BJ (cell line): ENCODE measurements at regions not wholly inside any gene's neighbourhood (a gene's known extent, or its start where the extent isn't known, plus 50 kb on each side); places are given as distances from the start of the nearest gene placed in this dataset.
"Not testable (repeated sequence)": the region's sequence is repeated elsewhere in the genome, so short reads cannot be mapped to it uniquely, and the experiment has no call there.

ENCODE experiments used
- CTCF ChIA-PET: fragments of 350-600 bp; formaldehyde crosslinking; extraction: SDS; loops from one replicate; lab custom pipeline; 2021; ENCODE audit warnings: antibody characterized with exemption, inconsistent platforms; lab: Yijun Ruan, JAX
- POLR2A ChIA-PET: fragments of 300-600 bp; sonication (Branson Sonifier 250); formaldehyde crosslinking; extraction: SDS; loops from one replicate; lab custom pipeline; 2021; ENCODE audit warnings: antibody characterized with exemption; lab: Charles Lee
- DNase-seq: peaks from one replicate; pipeline ENCODE4 v3.0.0-alpha.2; 2011; ENCODE audit warnings: low read depth
- H3K27me3 ChIP-seq: 2 replicates; pipeline ENCODE4 v1.6.0; 2011; ENCODE audit warnings: low read length; ENCODE audit not compliant: control insufficient read depth, insufficient read depth
- H3K36me3 ChIP-seq: 2 replicates; pipeline ENCODE4 v1.5.1; 2011; ENCODE audit warnings: low read length; ENCODE audit not compliant: control insufficient read depth, insufficient read depth
- H3K4me3 ChIP-seq: 2 replicates; pipeline ENCODE4 v1.5.1; 2011; ENCODE audit warnings: low read depth, mild to moderate bottlenecking, control low read depth, low read length
- TF ChIP-seq, protein P1 (sequence below): IDR thresholded peaks from 2 replicates; pipeline ENCODE4 v1.5.1; 2011; ENCODE audit warnings: low read depth, mild to moderate bottlenecking, control low read depth, inconsistent platforms, low read length, moderate library complexity; ENCODE audit not compliant: insufficient read depth

DNA sequence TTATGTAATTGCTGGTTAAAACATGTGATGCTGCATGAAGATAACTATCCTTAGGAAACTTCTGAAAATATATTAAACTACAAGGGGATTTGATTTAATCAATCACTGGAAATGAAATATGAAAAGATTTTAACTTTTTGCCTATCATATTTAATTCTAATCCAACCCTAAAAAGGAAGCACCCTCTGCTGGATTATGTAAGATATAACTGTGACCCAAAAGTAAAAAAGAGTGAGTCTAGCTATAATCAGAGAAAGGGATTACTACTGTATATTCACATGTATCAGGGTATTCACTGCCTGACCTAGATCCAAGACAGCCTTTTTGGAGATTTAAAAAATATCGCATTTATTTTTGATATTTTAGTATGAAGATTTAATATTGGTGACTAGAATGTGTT lies 295.5 kb downstream of the MDFIC start:
- ChIA-PET CTCF (interaction anchor here (0.6 to 2.2 kb wide), 7 partner anchors 9 to 523 kb away, joined by 3 to 7 read pairs (median 4); no protein-coding TSS in a partner anchor), POLR2A (interaction anchor here (0.5 to 1.1 kb wide), 2 partner anchors 13 to 345 kb away, joined by 4 read pairs; no protein-coding TSS in a partner anchor)
- Histone ChIP-seq H3K27me3 (no peaks in the 10 kb centered on the region), H3K4me3 (no peak overlapping the region), H3K36me3 (no peaks in the 10 kb centered on the region)
- TF ChIP-seq, protein P1, sequence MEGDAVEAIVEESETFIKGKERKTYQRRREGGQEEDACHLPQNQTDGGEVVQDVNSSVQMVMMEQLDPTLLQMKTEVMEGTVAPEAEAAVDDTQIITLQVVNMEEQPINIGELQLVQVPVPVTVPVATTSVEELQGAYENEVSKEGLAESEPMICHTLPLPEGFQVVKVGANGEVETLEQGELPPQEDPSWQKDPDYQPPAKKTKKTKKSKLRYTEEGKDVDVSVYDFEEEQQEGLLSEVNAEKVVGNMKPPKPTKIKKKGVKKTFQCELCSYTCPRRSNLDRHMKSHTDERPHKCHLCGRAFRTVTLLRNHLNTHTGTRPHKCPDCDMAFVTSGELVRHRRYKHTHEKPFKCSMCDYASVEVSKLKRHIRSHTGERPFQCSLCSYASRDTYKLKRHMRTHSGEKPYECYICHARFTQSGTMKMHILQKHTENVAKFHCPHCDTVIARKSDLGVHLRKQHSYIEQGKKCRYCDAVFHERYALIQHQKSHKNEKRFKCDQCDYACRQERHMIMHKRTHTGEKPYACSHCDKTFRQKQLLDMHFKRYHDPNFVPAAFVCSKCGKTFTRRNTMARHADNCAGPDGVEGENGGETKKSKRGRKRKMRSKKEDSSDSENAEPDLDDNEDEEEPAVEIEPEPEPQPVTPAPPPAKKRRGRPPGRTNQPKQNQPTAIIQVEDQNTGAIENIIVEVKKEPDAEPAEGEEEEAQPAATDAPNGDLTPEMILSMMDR = 0 out of 2 replicates have a peak, but pooled peaks have one; percentile 15
- no peak for DNase-seq

DNA sequence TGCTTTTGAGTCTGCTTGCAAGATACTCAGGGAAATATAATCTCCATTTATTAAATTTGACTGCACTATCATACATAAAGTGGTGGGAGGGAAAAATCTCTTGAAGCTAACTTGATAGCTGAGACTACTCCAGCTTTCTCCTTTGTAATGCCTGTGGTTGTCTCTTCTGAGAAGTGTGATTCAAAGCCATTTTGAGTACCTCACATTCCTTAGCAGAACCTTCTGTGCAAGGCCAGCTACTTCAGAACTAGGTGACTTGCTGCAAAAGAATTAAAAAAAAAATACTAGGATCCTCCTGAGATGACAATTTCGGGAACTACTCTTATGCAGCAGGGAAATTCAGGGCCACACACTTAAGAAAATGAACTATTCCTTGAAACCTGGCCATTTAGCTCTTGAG lies 294.8 kb downstream of the MDFIC start:
- DNase-seq = no peak
- Histone ChIP-seq H3K27me3 (no peaks in the 10 kb centered on the region), H3K4me3 (no peak overlapping the region), H3K36me3 (no peaks in the 10 kb centered on the region)
- TF ChIP-seq, protein P1 = no peak
- POLR2A ChIA-PET = interaction anchor here (1.1 kb wide), 1 partner anchor 13 kb away, joined by 4 read pairs; no protein-coding TSS in a partner anchor
- CTCF ChIA-PET = interaction anchor here (0.6 to 2.2 kb wide), 5 partner anchors 15 to 523 kb away, joined by 3 to 7 read pairs (median 5); no protein-coding TSS in a partner anchor

DNA sequence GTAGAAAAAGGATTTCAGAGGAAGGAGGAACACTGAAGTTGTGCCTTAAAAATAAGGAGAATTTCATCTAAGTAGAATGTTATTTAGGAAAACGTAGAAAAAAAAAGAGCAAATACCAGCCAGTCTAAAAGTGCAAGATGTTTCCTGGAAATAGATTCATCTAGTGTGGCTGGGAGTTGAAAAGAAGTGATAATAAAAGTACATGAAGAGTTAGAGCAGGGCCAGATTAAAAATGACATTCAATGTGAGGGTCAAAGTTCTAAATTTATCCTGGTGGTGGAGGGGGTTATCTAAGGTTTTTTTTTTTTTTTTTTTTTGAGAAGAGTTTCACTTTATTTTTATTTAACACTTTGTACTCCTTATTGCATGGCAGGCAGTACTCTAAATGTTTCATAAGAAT lies 289.3 kb downstream of the MDFIC start:
- no peaks in the 10 kb centered on the region for H3K36me3 ChIP-seq
- ChIA-PET CTCF (interaction anchor here (0.6 to 1.0 kb wide), 2 partner anchors 16 to 117 kb away, joined by 3 read pairs; no protein-coding TSS in a partner anchor), POLR2A (no interaction called here)
- DNase-seq = no peak
- H3K27me3 ChIP-seq = no peaks in the 10 kb centered on the region
- H3K4me3 ChIP-seq = no peak overlapping the region
- TF ChIP-seq, protein P1 = no peak

DNA sequence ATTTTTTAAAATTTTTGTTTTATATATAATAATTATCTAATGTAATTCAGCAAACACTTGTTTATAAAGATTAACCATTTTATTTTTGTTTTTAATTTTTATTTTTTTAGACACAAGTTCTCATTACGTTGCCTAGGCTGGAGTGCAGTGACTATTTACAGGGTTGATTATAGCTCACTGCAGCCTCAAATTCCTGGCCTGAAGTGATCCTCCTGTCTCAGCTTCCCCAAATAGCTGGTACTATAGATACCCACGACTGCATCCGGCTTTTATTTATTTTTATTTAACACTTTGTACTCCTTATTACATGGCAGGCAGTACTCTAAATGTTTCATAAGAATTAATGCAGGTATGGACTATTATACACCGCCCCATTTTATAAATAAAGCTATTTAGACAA lies 288.7 kb downstream of the MDFIC start:
- ChIA-PET POLR2A (no interaction called here), CTCF (interaction anchor here (1.0 kb wide), 1 partner anchor 116 kb away, joined by 3 read pairs; no protein-coding TSS in a partner anchor)
- no peaks in the 10 kb centered on the region for H3K36me3 ChIP-seq
- no peaks in the 10 kb centered on the region for H3K27me3 ChIP-seq
- no peak overlapping the region for H3K4me3 ChIP-seq
- no peak for DNase-seq
- TF ChIP-seq, protein P1 = no peak

DNA sequence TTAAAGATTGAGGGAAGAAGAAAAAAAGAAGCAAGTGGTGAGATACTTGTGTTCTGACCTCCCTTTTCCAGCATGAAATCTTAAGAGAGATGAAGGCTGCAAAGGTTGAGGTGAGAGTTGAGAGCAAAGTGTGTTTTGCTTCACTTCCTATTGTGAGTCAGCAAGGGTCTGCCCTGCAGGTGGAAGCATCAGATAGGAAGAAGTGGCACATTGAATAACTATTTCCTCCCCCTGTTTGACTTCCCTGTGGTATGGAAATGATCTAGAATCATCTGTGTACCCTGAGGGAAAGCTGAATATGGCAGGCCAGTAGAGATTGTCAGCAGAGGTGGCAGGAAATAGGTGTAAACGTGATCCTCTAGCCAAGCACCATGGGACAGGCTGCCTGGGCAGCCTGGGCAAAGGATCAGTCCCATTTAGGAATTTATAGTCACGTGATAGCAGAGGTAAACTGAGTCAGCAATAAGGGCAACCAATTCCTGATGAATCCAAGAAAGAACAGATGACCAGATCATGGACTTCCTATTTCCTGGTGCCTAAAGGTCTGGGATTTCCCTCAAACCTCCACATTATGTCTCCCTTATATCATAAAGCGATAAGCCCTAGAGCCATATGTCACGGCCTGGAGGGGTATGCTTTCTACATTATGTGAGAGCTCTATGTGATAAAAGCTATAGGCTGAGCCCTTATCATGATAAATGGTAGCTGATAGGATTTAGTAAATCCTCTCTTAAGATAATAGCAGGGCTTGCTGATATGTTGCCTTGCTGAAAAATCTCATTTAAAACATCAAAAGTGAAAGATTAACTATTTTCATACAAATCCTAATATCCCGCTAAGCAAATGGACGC lies 287.0 kb downstream of the MDFIC start:
- DNase-seq = no peak
- CTCF ChIA-PET = interaction anchor here (1.0 kb wide), 1 partner anchor 10 kb away, joined by 3 read pairs; no protein-coding TSS in a partner anchor
- TF ChIP-seq, protein P1 = no peak
- Histone ChIP-seq H3K36me3 (no peaks in the 10 kb centered on the region), H3K4me3 (no peak overlapping the region), H3K27me3 (no peaks in the 10 kb centered on the region)
- POLR2A ChIA-PET = no interaction called here

DNA sequence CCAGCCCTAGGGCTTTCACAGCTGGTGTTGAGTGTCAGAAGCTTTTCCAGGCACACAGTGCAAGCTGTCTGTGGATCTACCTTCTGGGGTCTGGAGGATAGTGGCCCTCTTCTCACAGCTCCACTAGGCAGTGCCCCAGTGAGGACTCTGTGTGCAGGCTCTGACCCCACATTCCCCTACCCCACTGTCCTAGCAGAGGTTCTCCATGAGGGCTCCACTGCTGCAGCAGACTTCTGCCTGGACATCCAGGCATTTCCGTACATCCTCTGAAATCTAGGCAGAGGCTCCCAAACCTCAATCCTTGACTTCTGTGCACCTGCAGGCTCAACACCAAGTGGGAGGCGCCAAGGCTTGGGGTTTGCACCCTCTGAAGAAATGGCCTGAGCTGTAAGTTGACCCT lies 284.5 kb downstream of the MDFIC start:
- H3K36me3 ChIP-seq, H3K4me3 ChIP-seq, DNase-seq, POLR2A ChIA-PET, H3K27me3 ChIP-seq, CTCF ChIA-PET: not testable (repeated sequence)
